ENCODE measurements at regions not wholly inside any gene's neighbourhood (a gene's known extent, or its start where the extent isn't known, plus 50 kb on each side); places are given as distances from the start of the nearest gene placed in this dataset.

DNA sequence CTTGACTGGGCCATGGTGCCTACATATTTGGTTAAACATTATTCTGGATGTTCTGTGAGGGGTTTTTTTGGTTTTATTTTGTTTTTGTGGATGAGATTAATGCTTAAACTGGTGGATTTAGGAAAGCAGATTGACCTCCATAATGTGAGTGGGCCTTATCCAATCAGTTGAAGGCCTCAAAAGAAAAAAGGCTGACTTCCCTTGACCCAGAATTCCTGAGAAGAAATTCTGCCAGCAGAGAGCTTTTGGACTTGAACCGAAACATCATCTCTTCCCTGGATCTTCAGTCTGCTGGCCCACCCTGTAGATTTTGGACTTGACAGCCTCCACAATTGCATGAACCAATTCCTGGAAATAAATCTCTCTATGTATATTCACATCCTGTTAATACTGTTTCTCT lies 94.4 kb downstream of the ADRA2A start:
- Histone ChIP-seq H3K4me3 (no peak overlapping the region), H3K4me1 (no peaks in the 10 kb centered on the region), H3K36me3 (no peaks in the 10 kb centered on the region), H3K27me3 (no peaks in the 10 kb centered on the region), H3K27ac (no peak overlapping the region), H3K9me3 (no peaks in the 10 kb centered on the region)
- no peak for ATAC-seq (ENCODE audit: low FRiP score in 2 of 2)
- 86 to 95% methylated on average over 1 of the region's 1 CpG for WGBS, 2 donors
- DNase-seq: no peak
- no peak for TF ChIP-seq POLR2AphosphoS5 (IDR thresholded peaks at IDR 0.05)
- TF ChIP-seq, protein P1, sequence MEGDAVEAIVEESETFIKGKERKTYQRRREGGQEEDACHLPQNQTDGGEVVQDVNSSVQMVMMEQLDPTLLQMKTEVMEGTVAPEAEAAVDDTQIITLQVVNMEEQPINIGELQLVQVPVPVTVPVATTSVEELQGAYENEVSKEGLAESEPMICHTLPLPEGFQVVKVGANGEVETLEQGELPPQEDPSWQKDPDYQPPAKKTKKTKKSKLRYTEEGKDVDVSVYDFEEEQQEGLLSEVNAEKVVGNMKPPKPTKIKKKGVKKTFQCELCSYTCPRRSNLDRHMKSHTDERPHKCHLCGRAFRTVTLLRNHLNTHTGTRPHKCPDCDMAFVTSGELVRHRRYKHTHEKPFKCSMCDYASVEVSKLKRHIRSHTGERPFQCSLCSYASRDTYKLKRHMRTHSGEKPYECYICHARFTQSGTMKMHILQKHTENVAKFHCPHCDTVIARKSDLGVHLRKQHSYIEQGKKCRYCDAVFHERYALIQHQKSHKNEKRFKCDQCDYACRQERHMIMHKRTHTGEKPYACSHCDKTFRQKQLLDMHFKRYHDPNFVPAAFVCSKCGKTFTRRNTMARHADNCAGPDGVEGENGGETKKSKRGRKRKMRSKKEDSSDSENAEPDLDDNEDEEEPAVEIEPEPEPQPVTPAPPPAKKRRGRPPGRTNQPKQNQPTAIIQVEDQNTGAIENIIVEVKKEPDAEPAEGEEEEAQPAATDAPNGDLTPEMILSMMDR (IDR thresholded peaks at IDR 0.05): no peak
- TF ChIP-seq POLR2A (IDR thresholded peaks at IDR 0.05): no peak
- TF ChIP-seq EP300 (IDR thresholded peaks at IDR 0.05): no peak

DNA sequence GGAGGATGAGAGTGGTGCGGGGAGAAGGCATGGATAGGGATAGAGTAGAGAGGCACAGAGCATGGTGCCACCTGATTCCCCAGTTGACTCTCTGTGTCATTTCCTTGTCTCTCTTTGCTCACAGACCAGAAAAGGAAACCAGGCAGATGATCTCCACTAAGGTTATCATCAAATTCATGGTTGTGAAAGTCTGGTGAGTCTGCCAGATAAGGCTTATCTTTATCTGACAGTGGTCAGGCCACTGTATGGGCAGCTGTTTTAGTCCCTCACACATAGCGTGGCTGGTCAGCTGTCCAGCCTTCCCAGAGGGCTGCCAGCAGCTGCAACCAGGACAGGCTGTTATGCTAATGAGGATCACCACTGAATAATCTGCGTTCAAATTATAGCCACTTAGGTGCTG lies 99.0 kb downstream of the ADRA2A start:
- ATAC-seq (ENCODE audit: low FRiP score in 2 of 2) (no peak), DNase-seq (no peak)
- TF ChIP-seq POLR2AphosphoS5 (IDR thresholded peaks at IDR 0.05): no peak
- TF ChIP-seq EP300 (IDR thresholded peaks at IDR 0.05): no peak
- no peak for TF ChIP-seq POLR2A (IDR thresholded peaks at IDR 0.05)
- TF ChIP-seq, protein P1 (IDR thresholded peaks at IDR 0.05): no peak
- H3K9me3 ChIP-seq: no peaks in the 10 kb centered on the region
- H3K36me3 ChIP-seq: no peaks in the 10 kb centered on the region
- WGBS, 2 donors: 70 to 72% methylated on average over 3 of the region's 3 CpGs
- H3K4me3 ChIP-seq: no peak overlapping the region
- no peaks in the 10 kb centered on the region for H3K4me1 ChIP-seq
- no peak overlapping the region for H3K27ac ChIP-seq
- no peaks in the 10 kb centered on the region for H3K27me3 ChIP-seq

DNA sequence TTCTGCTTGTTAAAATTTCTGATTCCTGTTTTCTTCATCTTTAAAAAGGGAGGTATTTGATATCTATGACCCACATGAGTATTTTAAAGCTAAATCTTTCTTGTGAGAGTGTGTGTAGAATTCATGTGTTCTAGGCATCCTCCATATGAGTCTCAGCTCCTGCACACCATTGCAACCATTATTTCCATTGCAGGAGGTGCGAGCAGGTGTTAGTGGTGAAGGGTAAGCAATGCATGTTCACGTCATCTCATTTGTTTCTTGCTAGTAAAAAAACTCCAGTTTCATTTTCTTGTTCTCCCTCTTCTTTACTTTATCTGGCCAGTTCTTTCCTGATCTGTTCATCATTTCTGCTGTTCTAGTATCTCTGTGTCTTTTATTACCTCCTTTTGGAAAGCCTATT lies 100.5 kb downstream of the ADRA2A start:
- no peaks in the 10 kb centered on the region for H3K9me3 ChIP-seq
- H3K4me1 ChIP-seq: no peaks in the 10 kb centered on the region
- H3K27me3 ChIP-seq: no peaks in the 10 kb centered on the region
- no peak overlapping the region for H3K27ac ChIP-seq
- DNase-seq (no peak), ATAC-seq (ENCODE audit: low FRiP score in 2 of 2) (no peak)
- H3K4me3 ChIP-seq: no peak overlapping the region
- TF ChIP-seq POLR2A (IDR thresholded peaks at IDR 0.05) (no peak), POLR2AphosphoS5 (IDR thresholded peaks at IDR 0.05) (no peak), EP300 (IDR thresholded peaks at IDR 0.05) (no peak)
- TF ChIP-seq, protein P1 (IDR thresholded peaks at IDR 0.05): no peak
- 81 to 85% methylated on average over 2 of the region's 2 CpGs for WGBS, 2 donors
- no peaks in the 10 kb centered on the region for H3K36me3 ChIP-seq

DNA sequence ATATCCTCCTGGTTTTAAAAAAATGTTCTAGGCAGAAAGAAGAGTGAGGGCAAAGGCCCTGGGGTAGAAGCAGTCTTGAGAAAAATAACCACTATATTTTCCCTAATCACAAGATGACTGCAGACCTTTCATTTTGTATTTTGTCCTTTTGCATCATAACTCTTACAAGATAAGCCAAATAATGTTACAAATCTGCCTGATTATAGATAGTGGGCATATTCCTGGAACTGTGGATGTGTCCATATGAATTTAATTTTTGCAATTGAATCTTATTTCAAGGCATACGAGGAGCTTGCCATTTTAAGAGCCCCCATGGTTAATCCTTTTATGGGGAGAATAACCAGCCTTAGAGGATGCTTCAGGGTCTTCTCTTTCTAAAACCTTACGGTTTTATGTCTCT lies 102.7 kb downstream of the ADRA2A start:
- H3K4me3 ChIP-seq: no peak overlapping the region
- H3K27me3 ChIP-seq: no peaks in the 10 kb centered on the region
- ATAC-seq (ENCODE audit: low FRiP score in 2 of 2): no peak
- no peak for DNase-seq
- TF ChIP-seq POLR2A (IDR thresholded peaks at IDR 0.05) (no peak), POLR2AphosphoS5 (IDR thresholded peaks at IDR 0.05) (no peak)
- H3K4me1 ChIP-seq: no peaks in the 10 kb centered on the region
- H3K27ac ChIP-seq: no peak overlapping the region
- H3K9me3 ChIP-seq: no peaks in the 10 kb centered on the region
- H3K36me3 ChIP-seq: no peaks in the 10 kb centered on the region
- 76 to 84% methylated on average over 2 of the region's 2 CpGs for WGBS, 2 donors

DNA sequence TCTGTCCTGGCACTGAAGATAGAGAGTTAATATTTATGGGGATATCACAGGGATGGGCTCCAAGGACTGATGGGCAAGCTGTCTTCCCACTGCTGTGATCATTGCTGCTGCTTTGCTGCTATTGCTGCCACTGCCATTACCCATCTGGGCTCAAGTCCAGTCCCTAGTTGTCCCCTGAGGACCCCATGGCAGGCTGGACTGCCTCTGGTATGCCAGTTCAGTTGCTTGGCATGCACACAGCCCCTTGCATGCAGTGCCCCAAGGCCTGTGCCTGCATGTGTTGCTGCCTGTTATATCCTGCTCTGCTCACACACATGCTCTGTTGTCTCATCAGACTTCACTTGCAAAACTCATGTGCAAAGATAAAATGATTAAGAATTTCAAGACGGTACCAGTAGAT lies 109.5 kb downstream of the ADRA2A start:
- H3K9me3 ChIP-seq: no peaks in the 10 kb centered on the region
- H3K4me3 ChIP-seq: no peak overlapping the region
- 81 to 92% methylated on average over 1 of the region's 1 CpG for WGBS, 2 donors
- no peak overlapping the region for H3K27ac ChIP-seq
- no peak for DNase-seq
- no peaks in the 10 kb centered on the region for H3K27me3 ChIP-seq
- H3K36me3 ChIP-seq: no peaks in the 10 kb centered on the region
- TF ChIP-seq, protein P1 (IDR thresholded peaks at IDR 0.05): no peak
- TF ChIP-seq EP300 (IDR thresholded peaks at IDR 0.05) (no peak), POLR2AphosphoS5 (IDR thresholded peaks at IDR 0.05) (no peak), POLR2A (IDR thresholded peaks at IDR 0.05) (no peak)
- ATAC-seq (ENCODE audit: low FRiP score in 2 of 2): peak in 1 of 2 donors; percentile 46
- no peaks in the 10 kb centered on the region for H3K4me1 ChIP-seq

Measured in upper lobe of left lung (tissue), 6 donors.